IMR-90 (cell line): ENCODE measurements at regions not wholly inside any gene's neighbourhood (a gene's known extent, or its start where the extent isn't known, plus 50 kb on each side); places are given as distances from the start of the nearest gene placed in this dataset.

Experiments used
- ATAC-seq: fragments of 200-7000 bp; cut with Tn5 transposase; 2 replicates; pipeline ENCODE4 v1.9.1; 2020; ENCODE audit warnings: low read depth, mild to moderate bottlenecking, moderate library complexity
- BruUV-seq: library from RNA; stranded (reverse); fragments of 400-500 nt; replicated peaks from 2 replicates; lab custom pipeline; 2021; lab: Mats Ljungman, UMichigan
- CTCF ChIA-PET: fragments of 300-600 bp; formaldehyde crosslinking; extraction: SDS; loops from one replicate; lab custom pipeline; 2021; ENCODE audit warnings: antibody characterized with exemption; lab: Yijun Ruan, JAX
- POLR2A ChIA-PET: fragments of 300-600 bp; sonication (Branson Sonifier 250); formaldehyde crosslinking; loops from one replicate; lab custom pipeline; 2022; ENCODE audit warnings: antibody characterized with exemption; ENCODE audit not compliant: unreplicated experiment; lab: Charles Lee
- DNase-seq: peaks from one replicate; pipeline ENCODE4 v3.0.0; 2013
- H2AFZ ChIP-seq: replicated peaks from 2 replicates; pipeline ENCODE3; 2013; ENCODE audit warnings: low read length, mild to moderate bottlenecking; ENCODE audit not compliant: poor library complexity
- H2AK5ac ChIP-seq: 2 replicates; pipeline ENCODE4 v1.6.1; 2013; ENCODE audit warnings: low read depth, low read length, inconsistent platforms
- H2AK9ac ChIP-seq: replicated peaks from 2 replicates; pipeline ENCODE3; 2013; ENCODE audit warnings: mild to moderate bottlenecking, low read depth, low read length, moderate library complexity; ENCODE audit not compliant: poor library complexity
- H2BK120ac ChIP-seq: 2 replicates; pipeline ENCODE4 v1.6.1; 2013; ENCODE audit warnings: low read depth, low read length, inconsistent platforms
- H2BK15ac ChIP-seq: 3 replicates; pipeline ENCODE4 v1.6.1; 2013; ENCODE audit warnings: low read depth, low read length, inconsistent platforms
- H2BK20ac ChIP-seq: 2 replicates; pipeline ENCODE4 v1.6.1; 2013; ENCODE audit warnings: low read depth, mild to moderate bottlenecking, inconsistent platforms, low read length, moderate library complexity
- H2BK5ac ChIP-seq: 2 replicates; pipeline ENCODE4 v1.6.1; 2013; ENCODE audit warnings: mild to moderate bottlenecking, low read depth, low read length, inconsistent platforms; ENCODE audit not compliant: poor library complexity, severe bottlenecking
- H3K14ac ChIP-seq: replicated peaks from 2 replicates; pipeline ENCODE4 v1.6.1; 2013; ENCODE audit warnings: low read depth, low read length, inconsistent platforms
- H3K18ac ChIP-seq: 2 replicates; pipeline ENCODE4 v1.6.1; 2013; ENCODE audit warnings: low read depth, low read length, control low read depth
- H3K23ac ChIP-seq: 2 replicates; pipeline ENCODE4 v1.6.1; 2013; ENCODE audit warnings: low read depth, low read length, inconsistent platforms
- H3K27ac ChIP-seq: 2 replicates; pipeline ENCODE4 v1.5.1; 2013; ENCODE audit warnings: mild to moderate bottlenecking, control low read depth, low read length; ENCODE audit not compliant: insufficient read depth
- H3K27me3 ChIP-seq: 2 replicates; pipeline ENCODE4 v1.6.1; 2013; ENCODE audit warnings: low read length; ENCODE audit not compliant: control insufficient read depth, insufficient read depth
- H3K36me3 ChIP-seq: 2 replicates; pipeline ENCODE4 v1.6.1; 2013; ENCODE audit warnings: low read length, mixed read lengths; ENCODE audit not compliant: control insufficient read depth, insufficient read depth
- H3K4ac ChIP-seq: 2 replicates; pipeline ENCODE4 v1.6.1; 2013; ENCODE audit warnings: low read depth, low read length, inconsistent platforms
- H3K4me1 ChIP-seq: 2 replicates; pipeline ENCODE4 v1.6.1; 2013; ENCODE audit warnings: low read length, mixed read lengths; ENCODE audit not compliant: control insufficient read depth, insufficient read depth
- H3K4me2 ChIP-seq: 2 replicates; pipeline ENCODE4 v1.6.1; 2013; ENCODE audit warnings: low read depth, mild to moderate bottlenecking, control low read depth, low read length, moderate library complexity
- H3K4me3 ChIP-seq: 2 replicates; pipeline ENCODE4 v1.5.1; 2013; ENCODE audit warnings: low read depth, mild to moderate bottlenecking, control low read depth, low read length, moderate library complexity; ENCODE audit not compliant: insufficient read depth
- H3K56ac ChIP-seq: 2 replicates; pipeline ENCODE4 v1.6.1; 2013; ENCODE audit warnings: low read length, inconsistent platforms; ENCODE audit not compliant: insufficient read depth; ENCODE audit errors: extremely low read depth
- H3K79me1 ChIP-seq, 2 experiments: 2 replicates each; pipeline ENCODE4 v1.6.1; 2013; ENCODE audit warnings: low read length in 2 of 2, inconsistent platforms in 1 of 2, low read depth in 1 of 2
- H3K9ac ChIP-seq: 2 replicates; pipeline ENCODE4 v1.6.1; 2013; ENCODE audit warnings: low read depth, low read length, control low read depth
- H3K9me1 ChIP-seq: 2 replicates; pipeline ENCODE4 v1.6.1; 2013; ENCODE audit warnings: low read length, inconsistent platforms; ENCODE audit not compliant: insufficient read depth
- H3K9me3 ChIP-seq: 2 replicates; pipeline ENCODE4 v1.6.1; 2013; ENCODE audit warnings: low read length; ENCODE audit not compliant: control insufficient read depth, insufficient read depth
- H4K20me1 ChIP-seq: 2 replicates; pipeline ENCODE4 v1.6.1; 2013; ENCODE audit warnings: low read length, inconsistent platforms; ENCODE audit not compliant: insufficient read depth
- H4K5ac ChIP-seq: 2 replicates; pipeline ENCODE4 v1.6.1; 2013; ENCODE audit warnings: mild to moderate bottlenecking, low read depth, low read length, control low read depth
- H4K8ac ChIP-seq, 2 experiments: 2 replicates each; pipeline ENCODE4 v1.6.1; 2013; ENCODE audit warnings: low read depth in 2 of 2, low read length in 2 of 2, control low read depth in 1 of 2, inconsistent platforms in 1 of 2
- H4K91ac ChIP-seq: 2 replicates; pipeline ENCODE4 v1.6.1; 2013; ENCODE audit warnings: low read depth, low read length, inconsistent platforms; ENCODE audit not compliant: insufficient read depth
- MAFK ChIP-seq: IDR thresholded peaks from 2 replicates; pipeline ENCODE4 v1.6.1; 2012; ENCODE audit warnings: low read depth, low read length, improper control_type of control experiment
- NFE2L2 ChIP-seq: fragments of 150-350 bp; IDR thresholded peaks from 2 replicates; pipeline ENCODE4 v1.6.1; 2016; ENCODE audit warnings: low read depth, mild to moderate bottlenecking, low read length
- RAD21 ChIP-seq: IDR thresholded peaks from 2 replicates; pipeline ENCODE4 v1.6.1; 2012; ENCODE audit warnings: low read length, improper control_type of control experiment
- RCOR1 ChIP-seq: IDR thresholded peaks from 2 replicates; pipeline ENCODE4 v1.6.1; 2012; ENCODE audit warnings: mild to moderate bottlenecking, low read length, improper control_type of control experiment; ENCODE audit not compliant: insufficient replicate concordance
- WGBS, 2 experiments: methylation state at CpG; one replicate each; pipeline versions ENCODE4 v1.1.5 to v1.1.7; 2013; ENCODE audit warnings: missing lambda C conversion rate in 2 of 2; ENCODE audit not compliant: insufficient read length in 1 of 2; ENCODE audit errors: extremely low coverage in 2 of 2; 5-methylcytosine and 5-hydroxymethylcytosine counted together
- dilution Hi-C: fragments of 300-500 bp; cut with HindIII; formaldehyde crosslinking; loops from one replicate; pipeline ENCODE4 v1.14.3; 2018; ENCODE audit warnings: low sequenced_read_pairs; ENCODE audit not compliant: unreplicated experiment
- in situ Hi-C: fragments of 300-500 bp; cut with MboI; formaldehyde crosslinking; loops from 3 replicates; pipeline ENCODE4 v1.14.3; 2019; ENCODE audit warnings: low sequenced_read_pairs, inconsistent platforms, mixed read lengths
- intact Hi-C: fragments of 100-400 bp; cut with micrococcal nuclease; formaldehyde crosslinking; loops from 2 replicates; pipeline ENCODE4 v1.10.0; 2022
- TF ChIP-seq, protein P1 (sequence below): conservative IDR thresholded peaks from 2 replicates; pipeline ENCODE4 v1.5.1; 2012; ENCODE audit warnings: mild to moderate bottlenecking, low read depth, low read length, improper control_type of control experiment

DNA sequence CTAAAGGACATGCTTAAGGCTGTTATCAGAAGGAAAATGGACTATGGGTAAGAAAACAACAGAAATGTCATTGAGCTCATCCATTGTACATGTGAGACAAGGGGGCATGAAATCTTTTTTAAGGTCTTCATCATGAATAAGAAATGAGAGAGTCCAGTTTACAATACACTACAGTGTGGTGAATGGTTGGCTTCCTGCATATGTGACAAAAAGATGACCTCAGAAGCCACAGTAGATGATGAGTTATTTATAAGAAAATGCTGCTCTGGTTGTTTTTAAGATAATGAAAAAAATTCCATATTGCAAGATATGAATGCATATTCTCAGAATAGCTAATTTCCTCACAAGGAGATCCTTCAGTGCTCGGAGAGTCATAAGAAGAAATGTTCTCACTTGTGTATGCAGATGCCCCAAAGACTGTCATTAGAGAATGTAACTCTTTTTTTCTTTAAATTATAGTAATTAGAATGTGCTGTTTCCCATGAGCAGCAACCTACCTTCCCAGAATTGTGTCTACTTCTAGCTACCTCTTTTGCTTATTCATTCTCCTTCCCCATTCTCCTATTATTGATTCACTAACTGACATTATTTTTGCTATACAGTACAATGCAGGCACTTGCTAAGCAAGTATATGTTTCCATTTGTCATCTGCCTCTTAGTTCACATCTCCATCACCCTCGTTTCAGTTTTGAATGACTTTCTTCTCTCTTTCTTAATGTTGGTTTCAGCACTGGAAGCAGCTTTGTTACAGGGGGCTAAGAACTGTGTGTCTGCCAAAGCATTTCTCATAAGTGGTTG lies 152.0 kb upstream of the PEX5L start:
- POLR2A ChIA-PET = no interaction called here
- Histone ChIP-seq H4K91ac (no peak overlapping the region), H3K9me1 (no peaks in the 10 kb centered on the region), H4K8ac (no peak overlapping the region), H3K9ac (no peak overlapping the region), H3K4me1 (no peaks in the 10 kb centered on the region), H3K27ac (no peak overlapping the region), H3K56ac (no peak overlapping the region), H4K20me1 (no peaks in the 10 kb centered on the region), H3K23ac (no peak overlapping the region), H2BK20ac (no peak overlapping the region), H2AFZ (no peak overlapping the region), H3K18ac (no peak overlapping the region), H4K5ac (no peak overlapping the region), H2AK9ac (no peak overlapping the region), H3K4me3 (no peak overlapping the region), H2AK5ac (no peak overlapping the region), H2BK15ac (no peak overlapping the region), H2BK5ac (no peak overlapping the region), H3K14ac (no peak overlapping the region), H3K27me3 (no peaks in the 10 kb centered on the region), H3K4me2 (no peak overlapping the region), H3K9me3 (peaks cover 2% of the 10 kb centered on the region; the same call in 1 of the 2 replicates), H3K4ac (no peak overlapping the region), H2BK120ac (no peak overlapping the region), H3K36me3 (no peaks in the 10 kb centered on the region), H3K79me1 (no peaks in the 10 kb centered on the region)
- in situ Hi-C loops = no loop called here
- WGBS, 2 experiments = no CpG with 5 or more reads among the region's 2 CpGs
- dilution Hi-C loops = no loop called here
- no peak for DNase-seq
- BruUV-seq = no TSS peak
- TF ChIP-seq RAD21 = no peak
- TF ChIP-seq NFE2L2 = no peak
- TF ChIP-seq RCOR1 = no peak
- TF ChIP-seq MAFK = no peak
- TF ChIP-seq, protein P1, sequence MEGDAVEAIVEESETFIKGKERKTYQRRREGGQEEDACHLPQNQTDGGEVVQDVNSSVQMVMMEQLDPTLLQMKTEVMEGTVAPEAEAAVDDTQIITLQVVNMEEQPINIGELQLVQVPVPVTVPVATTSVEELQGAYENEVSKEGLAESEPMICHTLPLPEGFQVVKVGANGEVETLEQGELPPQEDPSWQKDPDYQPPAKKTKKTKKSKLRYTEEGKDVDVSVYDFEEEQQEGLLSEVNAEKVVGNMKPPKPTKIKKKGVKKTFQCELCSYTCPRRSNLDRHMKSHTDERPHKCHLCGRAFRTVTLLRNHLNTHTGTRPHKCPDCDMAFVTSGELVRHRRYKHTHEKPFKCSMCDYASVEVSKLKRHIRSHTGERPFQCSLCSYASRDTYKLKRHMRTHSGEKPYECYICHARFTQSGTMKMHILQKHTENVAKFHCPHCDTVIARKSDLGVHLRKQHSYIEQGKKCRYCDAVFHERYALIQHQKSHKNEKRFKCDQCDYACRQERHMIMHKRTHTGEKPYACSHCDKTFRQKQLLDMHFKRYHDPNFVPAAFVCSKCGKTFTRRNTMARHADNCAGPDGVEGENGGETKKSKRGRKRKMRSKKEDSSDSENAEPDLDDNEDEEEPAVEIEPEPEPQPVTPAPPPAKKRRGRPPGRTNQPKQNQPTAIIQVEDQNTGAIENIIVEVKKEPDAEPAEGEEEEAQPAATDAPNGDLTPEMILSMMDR = no peak
- CTCF ChIA-PET = no interaction called here
- intact Hi-C loops = no loop called here
- ATAC-seq = no peak
